HFF-Myc (cell line): ENCODE measurements at regions not wholly inside any gene's neighbourhood (a gene's known extent, or its start where the extent isn't known, plus 50 kb on each side); places are given as distances from the start of the nearest gene placed in this dataset.

ENCODE experiments used
- DNase-seq: peaks from one replicate; pipeline ENCODE4 v3.0.0-alpha.2; 2011; ENCODE audit warnings: low read depth; ENCODE audit errors: extremely low read depth
- H3K4me3 ChIP-seq: replicated peaks from 2 replicates; pipeline ENCODE4 v1.5.1; 2011; ENCODE audit warnings: low read depth, mild to moderate bottlenecking, control low read depth, low read length
- CTCF ChIP-seq: IDR thresholded peaks from 2 replicates; pipeline ENCODE4 v1.5.1; 2012; ENCODE audit warnings: mild to moderate bottlenecking, low read depth, low read length, control low read depth; ENCODE audit errors: missing control alignments

GRCh38 chr17:70525961-70526360, 356.6 kb downstream of the KCNJ2 start:
- H3K4me3 ChIP-seq: no peak overlapping the region
- TF ChIP-seq CTCF: no peak
- no peak for DNase-seq

GRCh38 chr17:70527364-70527888, 358.1 kb downstream of the KCNJ2 start:
- TF ChIP-seq CTCF: no peak
- no peak overlapping the region for H3K4me3 ChIP-seq
- no peak for DNase-seq

- no peak for DNase-seq
- TF ChIP-seq CTCF: no peak
- H3K4me3 ChIP-seq: no peak overlapping the region
Measured at GRCh38 chr17:70533427-70533826, 364.1 kb downstream of the KCNJ2 start.

- no peak for TF ChIP-seq CTCF
- H3K4me3 ChIP-seq: no peak overlapping the region
- no peak for DNase-seq
Measured at GRCh38 chr17:70535986-70536385, 366.7 kb downstream of the KCNJ2 start.

- no peak for TF ChIP-seq CTCF
- no peak for DNase-seq
- no peak overlapping the region for H3K4me3 ChIP-seq
Measured at GRCh38 chr17:70539132-70539924, 370.0 kb downstream of the KCNJ2 start.

GRCh38 chr17:70542876-70543275, 373.5 kb downstream of the KCNJ2 start:
- TF ChIP-seq CTCF: no peak
- no peak for DNase-seq
- no peak overlapping the region for H3K4me3 ChIP-seq

- H3K4me3 ChIP-seq: no peak overlapping the region
- no peak for TF ChIP-seq CTCF
- DNase-seq: no peak
Measured at GRCh38 chr17:70544317-70544716, 375.0 kb downstream of the KCNJ2 start.
